ENCODE measurements at regions not wholly inside any gene's neighbourhood (a gene's known extent, or its start where the extent isn't known, plus 50 kb on each side); places are given as distances from the start of the nearest gene placed in this dataset.

- Histone ChIP-seq H3K27me3 (ENCODE audit: control insufficient read depth, insufficient read depth, low read length) (no peaks in the 10 kb centered on the region), H3K36me3 (ENCODE audit: control insufficient read depth, insufficient read depth, low read length) (no peaks in the 10 kb centered on the region), H3K4me3 (ENCODE audit: low read depth, low read length) (no peak overlapping the region)
- no peak for DNase-seq (ENCODE audit: low read depth)
- POLR2A ChIA-PET: no interaction called here
- CTCF ChIA-PET: interaction anchor here (0.6 kb wide), 1 partner anchor 18 kb away, joined by 4 read pairs; no protein-coding TSS in a partner anchor
- no peak for TF ChIP-seq CTCF (IDR thresholded peaks at IDR 0.05; ENCODE audit: insufficient read depth, low read depth, low read length)
Measured at GRCh38 chr6:67199425-67199824, 1435.7 kb upstream of the ADGRB3 start.

- CTCF ChIA-PET: no interaction called here
- no peak for DNase-seq (ENCODE audit: low read depth)
- Histone ChIP-seq H3K36me3 (ENCODE audit: control insufficient read depth, insufficient read depth, low read length) (no peaks in the 10 kb centered on the region), H3K4me3 (ENCODE audit: low read depth, low read length) (no peak overlapping the region), H3K27me3 (ENCODE audit: control insufficient read depth, insufficient read depth, low read length) (no peaks in the 10 kb centered on the region)
- POLR2A ChIA-PET: no interaction called here
- no peak for TF ChIP-seq CTCF (IDR thresholded peaks at IDR 0.05; ENCODE audit: insufficient read depth, low read depth, low read length)
Measured at GRCh38 chr6:67190733-67191132, 1444.3 kb upstream of the ADGRB3 start.

- Histone ChIP-seq H3K4me3 (ENCODE audit: low read depth, low read length) (no peak overlapping the region), H3K36me3 (ENCODE audit: control insufficient read depth, insufficient read depth, low read length) (no peaks in the 10 kb centered on the region), H3K27me3 (ENCODE audit: control insufficient read depth, insufficient read depth, low read length) (no peaks in the 10 kb centered on the region)
- DNase-seq (ENCODE audit: low read depth): no peak
- ChIA-PET CTCF (no interaction called here), POLR2A (no interaction called here)
- no peak for TF ChIP-seq CTCF (IDR thresholded peaks at IDR 0.05; ENCODE audit: insufficient read depth, low read depth, low read length)
Measured at GRCh38 chr6:67184405-67184804, 1450.7 kb upstream of the ADGRB3 start.

GRCh38 chr6:67175101-67175500 lies 1460.0 kb upstream of the ADGRB3 start:
- Histone ChIP-seq H3K36me3 (ENCODE audit: control insufficient read depth, insufficient read depth, low read length) (no peaks in the 10 kb centered on the region), H3K27me3 (ENCODE audit: control insufficient read depth, insufficient read depth, low read length) (no peaks in the 10 kb centered on the region)
- CTCF ChIA-PET: no interaction called here

GRCh38 chr6:67165606-67166005 lies 1458.6 kb upstream of the EYS start:
- H3K27me3 ChIP-seq (ENCODE audit: control insufficient read depth, insufficient read depth, low read length): no peaks in the 10 kb centered on the region
- POLR2A ChIA-PET: no interaction called here
- no peak for DNase-seq (ENCODE audit: low read depth)
- TF ChIP-seq CTCF (IDR thresholded peaks at IDR 0.05; ENCODE audit: insufficient read depth, low read depth, low read length): no peak
- CTCF ChIA-PET: no interaction called here
- no peaks in the 10 kb centered on the region for H3K36me3 ChIP-seq (ENCODE audit: control insufficient read depth, insufficient read depth, low read length)
- no peak overlapping the region for H3K4me3 ChIP-seq (ENCODE audit: low read depth, low read length)

More at GRCh38 chr6:67175101-67175500, 1460.0 kb upstream of the ADGRB3 start:
- no peak overlapping the region for H3K4me3 ChIP-seq (ENCODE audit: low read depth, low read length)
- TF ChIP-seq CTCF (IDR thresholded peaks at IDR 0.05; ENCODE audit: insufficient read depth, low read depth, low read length): no peak
- DNase-seq (ENCODE audit: low read depth): no peak
- POLR2A ChIA-PET: no interaction called here
